Endodermal cell (in vitro differentiated cells): ENCODE measurements at regions not wholly inside any gene's neighbourhood (a gene's known extent, or its start where the extent isn't known, plus 50 kb on each side); places are given as distances from the start of the nearest gene placed in this dataset.

Experiments
- DNase-seq: peaks from one replicate; pipeline ENCODE4 v3.0.0-alpha.2; 2017
- H3K27ac ChIP-seq: 2 replicates; pipeline ENCODE4 v1.5.1; 2013; ENCODE audit warnings: mild to moderate bottlenecking, low read depth, low read length, moderate library complexity
- H3K27me3 ChIP-seq: 2 replicates; pipeline ENCODE4 v1.6.1; 2013; ENCODE audit warnings: mild to moderate bottlenecking, low read length, moderate library complexity; ENCODE audit not compliant: insufficient read depth, control insufficient read depth, poor library complexity, severe bottlenecking
- H3K36me3 ChIP-seq: 2 replicates; pipeline ENCODE4 v1.7.0; 2013; ENCODE audit warnings: mild to moderate bottlenecking, low read length, moderate library complexity; ENCODE audit not compliant: control insufficient read depth, insufficient read depth
- H3K4me1 ChIP-seq: one replicate; pipeline ENCODE4 v1.7.0; 2013; ENCODE audit warnings: low read length; ENCODE audit not compliant: control insufficient read depth, insufficient read depth
- H3K4me3 ChIP-seq: 2 replicates; pipeline ENCODE4 v1.5.1; 2013; ENCODE audit warnings: mild to moderate bottlenecking, low read length, moderate library complexity
- H3K9ac ChIP-seq: 2 replicates; pipeline ENCODE4 v1.6.1; 2013; ENCODE audit warnings: mild to moderate bottlenecking, low read length, moderate library complexity; ENCODE audit not compliant: poor library complexity, severe bottlenecking; ENCODE audit errors: extremely low read depth
- H3K9me3 ChIP-seq: 2 replicates; pipeline ENCODE4 v1.6.1; 2013; ENCODE audit warnings: mild to moderate bottlenecking, low read length, moderate library complexity; ENCODE audit not compliant: control insufficient read depth
- H3K27ac Mint-ChIP-seq: 2 replicates; pipeline ENCODE4 v1.8.0; 2020; ENCODE audit warnings: mixed read lengths
- H3K27me3 Mint-ChIP-seq: 2 replicates; pipeline ENCODE4 v1.8.0; 2021; ENCODE audit warnings: mild to moderate bottlenecking, mixed read lengths; ENCODE audit not compliant: insufficient read depth
- H3K36me3 Mint-ChIP-seq: 2 replicates; pipeline ENCODE4 v1.8.0; 2020; ENCODE audit warnings: low read depth, mixed read lengths
- H3K4me1 Mint-ChIP-seq: 2 replicates; pipeline ENCODE4 v1.8.0; 2020; ENCODE audit warnings: mixed read lengths
- H3K4me3 Mint-ChIP-seq: 2 replicates; pipeline ENCODE4 v1.8.0; 2020; ENCODE audit warnings: mild to moderate bottlenecking, moderate library complexity, mixed read lengths
- H3K9me3 Mint-ChIP-seq: 2 replicates; pipeline ENCODE4 v1.8.0; 2020; ENCODE audit warnings: mild to moderate bottlenecking, mixed read lengths
- WGBS, 2 experiments: methylation state at CpG; one replicate each; pipeline versions ENCODE4 v1.1.5 to v1.1.7; 2013; ENCODE audit warnings: missing lambda C conversion rate in 2 of 2, mixed read lengths in 1 of 2; ENCODE audit not compliant: insufficient coverage in 1 of 2, insufficient read length in 1 of 2; 5-methylcytosine and 5-hydroxymethylcytosine counted together
- TF ChIP-seq, protein P1 (sequence below): fragments of 200-600 bp; sonication (generic); conservative IDR thresholded peaks from 2 replicates; pipeline ENCODE4 v1.5.0; 2021; ENCODE audit warnings: antibody characterized with exemption, mild to moderate bottlenecking

- H3K36me3 ChIP-seq: no peaks in the 10 kb centered on the region
- Mint-ChIP-seq H3K36me3 (no peaks in the 10 kb centered on the region), H3K27me3 (no peaks in the 10 kb centered on the region), H3K9me3 (peaks cover 22% of the 10 kb centered on the region), H3K27ac (no peak overlapping the region), H3K4me3 (no peak overlapping the region), H3K4me1 (no peaks in the 10 kb centered on the region)
- DNase-seq: no peak
- no peaks in the 10 kb centered on the region for H3K27me3 ChIP-seq
- TF ChIP-seq, protein P1, sequence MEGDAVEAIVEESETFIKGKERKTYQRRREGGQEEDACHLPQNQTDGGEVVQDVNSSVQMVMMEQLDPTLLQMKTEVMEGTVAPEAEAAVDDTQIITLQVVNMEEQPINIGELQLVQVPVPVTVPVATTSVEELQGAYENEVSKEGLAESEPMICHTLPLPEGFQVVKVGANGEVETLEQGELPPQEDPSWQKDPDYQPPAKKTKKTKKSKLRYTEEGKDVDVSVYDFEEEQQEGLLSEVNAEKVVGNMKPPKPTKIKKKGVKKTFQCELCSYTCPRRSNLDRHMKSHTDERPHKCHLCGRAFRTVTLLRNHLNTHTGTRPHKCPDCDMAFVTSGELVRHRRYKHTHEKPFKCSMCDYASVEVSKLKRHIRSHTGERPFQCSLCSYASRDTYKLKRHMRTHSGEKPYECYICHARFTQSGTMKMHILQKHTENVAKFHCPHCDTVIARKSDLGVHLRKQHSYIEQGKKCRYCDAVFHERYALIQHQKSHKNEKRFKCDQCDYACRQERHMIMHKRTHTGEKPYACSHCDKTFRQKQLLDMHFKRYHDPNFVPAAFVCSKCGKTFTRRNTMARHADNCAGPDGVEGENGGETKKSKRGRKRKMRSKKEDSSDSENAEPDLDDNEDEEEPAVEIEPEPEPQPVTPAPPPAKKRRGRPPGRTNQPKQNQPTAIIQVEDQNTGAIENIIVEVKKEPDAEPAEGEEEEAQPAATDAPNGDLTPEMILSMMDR: no peak
- H3K4me3 ChIP-seq: no peak overlapping the region
- no peak overlapping the region for H3K9ac ChIP-seq
- WGBS, 2 experiments: 60 to 61% methylated on average over 1 of the region's 1 CpG
- peaks cover 74% of the 10 kb centered on the region for H3K9me3 ChIP-seq
- no peaks in the 10 kb centered on the region for H3K4me1 ChIP-seq
- no peak overlapping the region for H3K27ac ChIP-seq
Observed at GRCh38 chr18:71597219-71597618, 946.9 kb downstream of the CBLN2 start.

GRCh38 chr18:71583252-71583651, 960.9 kb downstream of the CBLN2 start:
- Mint-ChIP-seq H3K36me3 (no peaks in the 10 kb centered on the region), H3K4me3 (no peak overlapping the region), H3K4me1 (no peaks in the 10 kb centered on the region), H3K9me3 (peaks cover 41% of the 10 kb centered on the region), H3K27ac (no peak overlapping the region), H3K27me3 (no peaks in the 10 kb centered on the region)
- no peak overlapping the region for H3K9ac ChIP-seq
- no peaks in the 10 kb centered on the region for H3K4me1 ChIP-seq
- H3K27ac ChIP-seq: no peak overlapping the region
- 55 to 80% methylated on average over 2 to 4 of the region's 4 CpGs for WGBS, 2 experiments
- H3K27me3 ChIP-seq: no peaks in the 10 kb centered on the region
- peaks cover 62% of the 10 kb centered on the region for H3K9me3 ChIP-seq
- no peak for DNase-seq
- no peak overlapping the region for H3K4me3 ChIP-seq
- TF ChIP-seq, protein P1: no peak
- no peaks in the 10 kb centered on the region for H3K36me3 ChIP-seq

DNA sequence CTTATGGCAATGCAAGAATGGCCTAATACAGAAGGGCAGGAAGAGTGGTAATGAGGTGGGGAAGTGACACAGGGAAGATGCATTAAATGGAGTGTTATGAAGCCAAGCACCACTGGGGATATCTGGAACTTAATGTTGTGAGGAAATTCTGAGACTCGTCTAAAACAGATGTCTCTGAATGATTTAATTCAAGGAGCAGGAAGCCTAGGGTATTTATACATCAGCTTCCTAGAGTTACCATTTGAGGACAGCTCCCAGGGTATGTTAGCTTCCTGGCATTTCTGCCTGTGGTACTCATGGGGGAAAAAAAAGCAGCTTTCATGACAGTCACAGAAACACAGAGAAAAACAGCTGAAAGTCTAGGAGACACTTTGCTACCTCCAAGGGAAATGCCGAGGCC, 989.5 kb downstream of the CBLN2 start:
- Mint-ChIP-seq H3K36me3 (no peaks in the 10 kb centered on the region), H3K27ac (no peak overlapping the region), H3K4me3 (no peak overlapping the region), H3K27me3 (no peaks in the 10 kb centered on the region), H3K4me1 (no peaks in the 10 kb centered on the region), H3K9me3 (peaks cover 52% of the 10 kb centered on the region)
- DNase-seq: no peak
- Histone ChIP-seq H3K4me3 (no peak overlapping the region), H3K36me3 (no peaks in the 10 kb centered on the region), H3K4me1 (no peaks in the 10 kb centered on the region), H3K27me3 (no peaks in the 10 kb centered on the region), H3K27ac (no peak overlapping the region), H3K9ac (no peak overlapping the region), H3K9me3 (peaks cover 59% of the 10 kb centered on the region)
- TF ChIP-seq, protein P1: no peak
- 80 to 82% methylated on average over 1 to 2 of the region's 2 CpGs for WGBS, 2 experiments
